Middle frontal gyrus (tissue), 1 donor: ENCODE measurements at regions not wholly inside any gene's neighbourhood (a gene's known extent, or its start where the extent isn't known, plus 50 kb on each side); places are given as distances from the start of the nearest gene placed in this dataset.

Experiments
- DNase-seq: peaks from one replicate; pipeline ENCODE4 v3.0.0-alpha.2; 2015; ENCODE audit warnings: low spot score; ENCODE audit errors: extremely low spot score

DNA sequence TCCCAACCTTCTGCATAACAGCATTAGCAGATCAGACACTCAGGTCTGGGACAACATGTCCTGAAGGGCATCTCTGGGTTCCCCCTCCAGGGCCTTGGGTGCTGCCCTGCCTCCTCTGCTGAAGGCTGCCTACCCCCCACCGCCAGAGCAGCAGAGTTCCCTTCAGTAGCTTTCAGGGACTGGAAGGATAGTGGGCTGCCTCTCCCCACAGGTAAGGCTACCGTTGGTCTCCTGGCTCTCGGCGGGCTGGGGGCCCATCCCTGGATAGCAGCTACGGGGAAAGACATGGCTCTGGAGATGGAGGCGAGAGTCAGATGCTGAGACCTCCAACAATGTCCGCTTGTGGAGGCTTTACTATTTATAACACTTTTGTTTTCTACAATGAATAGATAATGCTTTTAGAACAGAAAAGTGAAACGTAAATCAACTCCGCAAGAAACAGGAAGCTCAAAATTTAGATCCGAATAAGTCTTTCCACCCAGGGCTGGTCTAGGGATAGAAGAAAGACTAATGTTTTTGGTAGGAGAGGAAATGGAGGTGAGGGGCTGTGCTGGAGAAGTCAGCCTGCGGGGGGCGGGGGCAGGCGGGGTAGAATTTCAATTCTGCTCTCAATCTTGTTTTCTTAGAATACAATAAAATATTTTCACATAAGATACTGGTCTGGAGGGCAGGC lies 58.4 kb downstream of the ARL4C start:
- no peak for DNase-seq

DNA sequence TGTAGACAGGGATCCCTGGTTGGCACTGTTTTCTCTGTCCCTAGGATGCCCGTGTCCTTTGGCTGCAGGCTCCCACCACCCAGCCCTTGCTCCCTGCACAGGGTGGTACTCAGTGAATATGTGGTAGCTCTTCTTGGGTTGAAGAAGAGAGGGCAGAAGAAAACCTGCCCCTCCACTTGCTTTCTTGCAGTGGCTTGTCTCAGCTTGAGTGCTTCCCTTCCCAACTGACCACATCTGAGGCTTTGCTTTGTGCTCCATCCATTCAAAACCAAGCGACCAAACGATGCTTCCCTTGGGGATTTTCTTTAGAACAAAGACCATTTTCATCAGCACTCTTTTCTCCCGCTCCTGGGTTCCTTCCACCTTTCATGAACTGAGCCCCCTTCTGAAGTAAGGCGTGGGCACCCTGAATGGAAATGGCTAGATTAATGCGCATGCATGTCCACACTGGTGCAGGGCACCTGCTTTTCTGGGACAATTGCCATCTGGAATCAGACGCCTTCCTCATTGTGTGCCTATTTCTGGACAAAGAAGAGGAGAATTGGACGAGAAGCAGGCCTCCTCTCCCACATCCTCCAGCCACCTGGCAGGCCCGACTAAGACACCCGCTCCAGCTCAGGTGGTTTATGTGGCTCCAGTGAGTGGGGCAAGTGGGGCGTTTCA lies 59.1 kb downstream of the ARL4C start:
- no peak for DNase-seq

DNA sequence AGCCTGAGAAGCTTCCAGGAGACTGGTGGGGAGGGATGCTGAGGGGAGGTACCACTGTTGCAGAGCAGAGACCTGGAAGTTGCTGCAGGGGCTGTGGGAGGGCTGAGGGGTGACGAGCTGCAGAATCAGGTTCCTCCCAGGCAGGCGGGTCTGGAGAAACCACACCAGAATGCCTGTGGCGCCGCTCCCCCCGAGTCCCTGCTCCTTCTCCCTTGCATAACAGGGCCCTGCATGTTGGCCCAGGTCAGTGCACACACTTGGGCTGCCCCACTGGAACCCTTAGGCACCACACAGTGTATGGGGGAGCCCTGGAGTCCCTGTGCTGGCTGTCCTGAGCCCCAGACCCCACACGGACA lies 60.4 kb downstream of the ARL4C start:
- no peak for DNase-seq

DNA sequence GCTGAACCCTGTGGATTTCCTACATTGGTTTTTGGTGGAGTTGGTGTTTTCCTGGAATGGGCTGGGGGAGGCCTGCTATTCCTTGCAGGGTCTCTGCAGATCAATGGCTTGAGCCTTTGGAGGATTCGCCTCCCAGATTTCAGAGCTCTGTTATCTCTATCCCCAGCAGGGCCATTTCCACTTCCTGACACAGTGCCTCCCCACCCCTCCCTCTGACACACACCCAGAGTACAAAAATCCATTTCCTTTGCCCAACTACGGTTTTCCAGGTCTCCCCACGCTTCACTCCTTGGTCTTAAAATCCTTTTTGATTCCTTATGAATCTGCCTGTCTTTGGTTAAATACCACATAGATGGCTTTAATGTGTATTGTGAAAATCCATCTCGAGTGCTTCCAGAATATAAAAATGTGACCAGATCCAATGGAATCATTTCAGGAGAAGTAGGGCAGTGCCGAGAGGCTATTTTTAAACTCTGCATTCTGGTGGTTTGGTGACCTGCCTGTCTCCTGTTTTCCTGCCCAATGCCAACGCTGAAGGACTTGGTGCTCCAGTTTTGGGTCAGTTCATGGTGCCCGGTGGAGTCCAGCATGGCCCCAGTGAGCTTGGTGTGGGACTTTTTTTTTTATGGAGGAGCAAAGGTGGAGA lies 60.9 kb downstream of the ARL4C start:
- DNase-seq = no peak

DNA sequence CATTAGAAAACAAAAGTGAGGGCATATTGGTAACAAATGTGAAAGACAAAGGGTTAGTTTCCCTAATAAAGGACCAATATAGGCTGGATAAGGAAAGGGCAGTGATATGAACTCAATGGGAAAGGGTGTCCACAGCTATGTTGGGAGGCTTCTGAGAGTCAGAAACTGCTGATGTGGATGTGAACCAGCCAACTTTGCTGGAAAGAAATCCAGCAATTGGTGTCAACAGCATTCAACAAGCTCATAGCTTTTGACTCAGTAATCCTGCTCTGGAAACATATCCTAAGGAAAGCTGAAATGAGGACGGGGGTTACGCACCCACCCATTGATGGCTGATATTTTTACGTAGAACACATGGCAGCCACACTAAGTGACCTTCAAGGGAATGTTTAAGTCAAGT lies 63.7 kb downstream of the ARL4C start:
- DNase-seq = no peak

DNA sequence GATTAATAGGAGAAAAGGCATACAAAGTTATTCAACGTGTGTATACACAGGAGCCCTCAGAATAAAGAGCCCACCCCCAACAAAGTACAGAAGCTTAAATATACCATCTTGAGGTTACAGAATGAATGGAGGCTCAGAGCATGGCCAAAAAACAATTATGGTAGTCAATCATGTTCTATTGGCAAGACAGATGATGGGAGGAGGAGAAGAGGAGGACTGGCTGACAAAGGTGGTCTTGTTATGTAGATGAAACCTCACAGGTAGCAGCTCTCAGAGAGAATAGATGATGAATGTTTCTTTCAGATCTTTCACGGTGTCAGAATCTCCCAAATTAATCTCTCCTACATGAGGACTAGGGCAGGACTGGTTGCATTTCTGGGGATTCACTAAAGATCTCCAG lies 66.0 kb downstream of the ARL4C start:
- no peak for DNase-seq

DNA sequence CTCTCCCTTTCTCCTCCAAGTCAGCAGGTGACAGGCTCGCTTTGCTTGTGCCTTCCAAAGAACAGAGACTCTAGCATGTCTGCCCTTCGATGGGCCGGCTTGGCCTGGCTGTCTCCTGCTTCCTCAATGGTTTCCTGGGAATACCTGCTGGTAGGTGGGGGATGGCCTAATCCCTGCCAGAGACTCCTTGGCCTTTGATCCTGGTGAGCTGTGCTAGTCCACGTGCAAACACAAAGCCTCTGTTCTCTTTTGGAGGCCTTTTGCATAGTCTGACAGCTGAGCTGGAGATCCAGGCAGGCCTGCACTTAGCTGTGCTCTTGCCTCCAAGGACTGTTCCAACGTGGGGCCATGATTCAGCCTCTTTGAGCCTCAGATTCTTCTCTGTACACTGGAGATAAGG lies 67.6 kb downstream of the ARL4C start:
- no peak for DNase-seq

DNA sequence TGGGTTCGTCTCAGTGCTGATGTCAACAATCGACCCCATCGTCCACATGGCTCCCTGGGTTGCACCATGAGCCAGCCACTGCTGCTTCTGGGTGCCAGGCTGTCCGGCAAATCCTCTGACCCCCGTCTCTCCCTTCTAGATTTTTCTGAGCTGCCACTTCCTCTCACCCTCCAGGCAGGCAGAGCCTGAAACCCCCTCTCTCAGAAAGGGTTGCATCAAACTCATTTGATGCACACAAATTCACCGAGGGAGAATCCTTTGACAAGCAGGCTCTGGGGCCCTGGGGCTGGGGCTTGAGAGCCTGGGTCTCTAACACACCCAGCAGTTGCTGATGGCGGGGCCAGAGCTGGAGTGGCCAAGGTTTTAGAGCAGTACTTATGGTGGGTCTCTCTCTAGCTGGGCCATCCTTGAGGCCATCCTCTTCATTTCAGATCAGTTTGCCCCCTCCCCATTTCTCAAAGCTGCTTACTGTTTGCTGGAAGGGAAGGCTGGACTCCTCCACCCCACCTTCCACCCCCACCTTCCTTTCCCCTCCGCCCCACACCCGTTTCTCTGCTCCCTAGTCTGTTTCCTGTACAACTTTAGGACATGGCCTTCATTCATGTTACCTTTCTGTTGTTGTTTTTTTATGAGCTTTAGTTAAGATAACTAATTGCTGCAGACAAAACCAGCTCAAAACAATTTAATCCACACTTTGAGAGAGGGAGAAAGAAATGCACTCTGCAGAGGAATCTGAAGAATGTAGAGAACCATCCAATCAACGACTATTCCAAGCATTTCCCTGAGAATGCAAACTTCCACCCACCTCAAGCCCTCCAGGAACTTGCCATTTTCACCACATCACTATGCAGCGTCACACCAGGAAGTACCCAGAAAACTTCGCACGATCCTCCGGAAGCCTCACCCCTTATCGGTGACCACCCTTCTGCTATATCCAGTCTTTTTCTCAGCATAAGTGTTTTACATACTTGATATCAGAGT lies 69.5 kb downstream of the ARL4C start:
- no peak for DNase-seq

DNA sequence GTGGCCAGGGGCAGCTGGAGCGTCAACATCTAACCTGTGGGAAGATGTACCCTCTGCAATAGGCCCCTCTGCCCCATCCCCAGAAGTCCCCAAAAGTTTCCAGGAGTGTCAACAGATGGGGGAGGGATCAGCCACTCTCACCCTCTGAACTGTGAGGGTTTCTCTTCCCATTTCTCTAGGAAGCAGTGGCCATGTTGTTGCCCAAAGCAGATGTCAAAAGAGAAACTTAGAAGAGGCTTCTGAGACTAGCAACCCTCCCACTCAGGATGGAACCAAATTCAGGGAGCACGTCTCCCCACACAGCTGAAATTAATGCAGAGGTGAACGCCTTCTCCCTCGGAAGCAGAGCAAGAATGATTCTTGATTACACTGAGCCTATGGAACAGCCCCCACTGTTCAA lies 70.3 kb downstream of the ARL4C start:
- DNase-seq = no peak

DNA sequence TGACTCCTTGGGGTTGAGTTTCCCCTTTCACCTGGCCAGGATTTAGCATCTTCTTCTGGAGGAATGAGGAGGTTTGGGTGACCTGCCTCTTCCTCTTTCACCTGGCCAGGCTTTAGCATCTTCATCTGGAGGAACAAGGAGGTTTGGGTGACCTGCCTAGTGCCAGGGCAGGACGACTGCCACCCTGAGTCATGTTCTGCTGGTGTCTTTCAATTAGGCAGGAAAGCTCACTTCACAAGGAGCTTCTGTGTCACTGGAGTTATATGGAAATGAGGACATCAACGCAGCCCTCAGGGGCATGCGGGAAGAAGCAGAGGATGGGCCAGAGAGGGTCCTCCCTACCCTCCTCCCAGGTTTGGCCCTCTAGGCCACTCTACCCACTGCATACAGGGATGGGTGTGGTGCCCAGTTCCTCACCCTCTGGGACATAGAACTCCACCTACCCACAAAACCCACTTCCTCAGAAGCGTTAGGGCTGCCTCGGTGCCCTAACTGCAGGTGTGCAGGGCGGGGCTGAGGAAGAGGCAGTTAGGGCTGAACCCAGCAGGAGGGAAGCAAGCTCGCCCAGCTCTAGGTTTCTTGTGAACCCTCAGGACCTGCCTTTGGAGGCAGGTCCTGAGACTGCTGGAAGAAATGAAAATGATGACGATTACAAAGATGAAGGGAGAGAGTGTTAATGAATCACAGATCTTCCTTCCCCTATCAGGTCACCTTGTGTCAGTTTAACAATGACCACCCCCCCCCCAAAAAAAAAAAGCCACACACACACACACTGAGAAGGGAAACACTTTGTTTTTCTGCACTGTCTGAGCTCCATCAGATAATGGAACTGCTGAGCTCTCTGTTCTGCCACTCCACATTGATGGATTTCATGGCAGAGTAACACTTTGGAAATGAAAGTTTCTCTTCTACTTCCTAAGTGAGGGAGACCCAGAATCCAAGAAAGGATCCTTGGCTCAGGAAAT lies 71.0 kb downstream of the ARL4C start:
- no peak for DNase-seq

DNA sequence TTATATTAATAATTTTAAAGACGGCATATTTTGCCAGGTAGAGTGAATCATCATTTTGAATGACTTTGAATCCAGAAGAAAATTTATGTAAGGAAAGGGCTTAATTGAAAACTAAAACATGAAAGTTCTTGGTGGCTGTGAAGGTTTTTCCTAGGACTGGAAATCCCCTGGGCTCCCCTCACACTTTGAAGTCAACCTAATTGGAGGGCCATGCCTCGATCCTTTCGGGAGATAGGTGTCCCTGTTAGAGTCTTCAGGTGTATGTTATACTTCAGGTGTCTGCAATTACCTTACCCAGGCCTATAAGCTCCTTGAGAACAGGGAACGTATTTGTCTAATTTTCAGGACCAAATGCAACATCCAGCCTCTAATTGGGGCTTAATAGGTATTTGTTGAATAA lies 73.0 kb downstream of the ARL4C start:
- no peak for DNase-seq

DNA sequence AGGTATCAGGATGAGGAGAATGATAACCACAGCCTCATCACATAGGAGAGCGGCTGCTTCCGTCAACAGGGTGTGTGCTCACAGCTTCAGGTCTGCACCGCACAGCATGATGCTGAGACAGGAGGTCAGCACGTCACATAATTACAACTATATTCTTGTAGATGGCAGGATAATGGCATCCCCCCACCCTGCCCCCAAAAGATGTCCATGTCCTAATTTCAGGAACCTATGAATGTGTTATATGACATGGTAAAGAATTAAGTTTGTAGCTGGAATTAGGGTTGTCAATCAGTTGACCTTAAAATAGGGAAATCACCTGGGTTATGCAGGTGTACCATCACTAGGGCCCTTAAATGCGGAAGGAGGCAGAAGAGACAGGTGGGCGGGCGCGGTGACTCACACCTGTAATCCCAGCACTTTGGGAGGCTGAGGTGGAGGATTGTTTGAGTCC lies 73.9 kb downstream of the ARL4C start:
- DNase-seq = no peak

DNA sequence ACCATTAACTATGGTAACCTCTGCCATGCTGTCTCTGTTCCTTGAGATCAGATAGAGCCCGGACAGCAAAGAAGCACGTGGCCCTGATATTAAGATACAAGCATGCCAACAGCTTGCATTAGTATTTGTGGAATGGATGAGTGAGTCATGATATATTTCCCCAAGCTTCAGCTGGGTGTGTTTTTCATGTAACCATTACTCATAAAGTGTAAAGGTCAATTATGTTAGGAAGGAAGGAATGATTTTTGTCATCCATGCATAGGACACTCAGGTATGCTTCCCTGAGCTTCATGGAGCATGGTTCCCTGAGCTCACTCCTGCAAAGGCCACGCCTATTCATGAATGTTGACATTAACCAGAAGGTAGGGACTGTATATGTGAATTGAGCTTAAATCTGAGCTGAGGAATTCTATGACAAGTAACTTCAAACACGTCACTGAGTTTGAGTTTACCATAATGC lies 74.6 kb downstream of the ARL4C start:
- no peak for DNase-seq

DNA sequence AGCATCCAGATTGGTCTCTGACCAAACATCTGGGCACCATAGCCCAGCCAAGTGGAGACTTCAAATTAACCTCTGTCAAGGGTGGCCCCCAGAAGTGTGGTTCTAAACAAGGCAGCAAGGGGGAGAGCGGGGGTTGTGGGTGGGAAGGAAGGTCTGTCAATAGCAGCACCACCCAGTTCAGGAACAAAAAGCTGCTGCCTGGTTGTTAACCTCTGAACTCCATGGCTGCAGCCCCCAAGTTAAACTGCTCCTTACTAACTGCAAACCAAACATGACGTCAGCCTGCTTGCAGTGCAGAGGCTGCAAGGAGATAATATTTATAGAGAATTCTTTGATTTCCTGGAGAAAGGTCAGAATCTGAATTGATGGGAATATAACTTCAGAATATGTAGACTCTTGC lies 76.5 kb downstream of the ARL4C start:
- DNase-seq = no peak

DNA sequence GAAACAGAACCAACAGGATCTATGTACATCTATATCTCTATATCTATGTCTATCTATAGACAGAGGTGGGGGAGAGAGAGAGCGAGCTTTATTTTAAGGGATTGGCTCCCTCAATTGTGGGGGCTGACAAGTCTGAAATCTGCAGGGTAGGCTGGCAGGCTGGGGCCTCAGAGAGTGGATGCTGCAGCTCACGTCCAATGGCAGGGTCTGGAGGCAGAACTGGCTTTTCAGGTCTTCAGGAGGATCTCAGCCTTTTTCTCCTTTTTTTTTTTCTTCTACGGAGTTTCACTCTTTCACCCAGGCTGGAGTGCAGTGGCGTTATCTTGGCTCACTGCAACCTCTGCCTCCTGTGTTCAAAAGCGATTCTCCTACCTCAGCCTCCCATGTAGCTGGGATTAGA lies 77.2 kb downstream of the ARL4C start:
- no peak for DNase-seq

DNA sequence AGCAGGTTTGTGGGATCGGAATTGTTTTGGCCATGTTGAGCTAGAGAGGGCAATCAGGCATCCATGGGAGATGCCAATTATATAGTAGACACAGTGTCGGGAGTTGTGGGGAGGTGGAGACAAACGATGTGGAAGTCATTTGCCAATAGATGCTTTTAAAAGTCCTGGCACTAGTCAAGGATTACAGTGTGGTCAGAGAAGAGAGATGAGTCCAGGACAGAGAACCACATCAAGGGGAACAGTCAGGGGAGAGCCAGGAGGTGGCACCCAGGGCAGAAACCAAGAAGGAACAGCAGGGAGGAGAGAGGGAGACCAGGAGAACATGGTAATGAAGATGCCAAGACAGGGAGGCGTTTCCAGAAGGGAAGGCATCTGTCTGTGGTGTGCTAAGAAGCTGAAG lies 81.2 kb downstream of the ARL4C start:
- no peak for DNase-seq

DNA sequence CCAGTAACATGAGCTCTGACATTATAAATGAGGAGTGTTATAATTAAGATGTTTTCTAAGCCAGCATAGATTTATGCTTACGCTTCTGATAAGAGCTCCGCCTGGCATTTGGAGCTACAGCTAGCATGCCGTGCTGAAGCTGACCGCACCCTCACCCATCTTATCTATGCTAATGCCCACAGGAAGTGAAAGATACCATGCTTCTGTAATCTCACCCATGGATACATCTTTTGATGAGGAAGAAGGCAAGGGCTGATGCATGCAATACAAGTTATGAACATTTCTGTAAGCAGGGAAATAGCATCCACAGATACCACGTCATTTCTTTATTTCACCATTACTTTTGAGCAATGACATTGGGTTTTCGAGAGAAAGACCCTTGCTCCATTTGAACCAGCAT lies 82.3 kb downstream of the ARL4C start:
- no peak for DNase-seq

DNA sequence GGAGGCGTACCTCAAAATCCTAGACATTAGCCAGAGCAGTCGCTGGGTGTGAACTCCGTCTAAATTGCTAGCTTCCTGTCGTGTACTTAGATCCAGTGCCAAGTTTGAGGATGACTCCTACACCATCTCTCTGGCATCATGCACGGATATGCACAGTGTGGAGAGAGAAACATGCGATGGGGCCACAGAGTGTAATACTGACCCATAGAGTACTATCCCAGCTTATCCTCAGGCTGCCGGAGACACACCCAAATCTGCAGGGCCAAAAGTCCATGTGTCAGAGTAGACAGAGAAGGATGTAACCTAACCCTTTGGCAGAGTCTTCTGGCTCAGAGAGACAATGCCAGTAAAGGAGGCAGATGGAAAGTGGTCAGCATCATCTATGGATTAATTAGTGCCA lies 84.2 kb downstream of the ARL4C start:
- DNase-seq = no peak

DNA sequence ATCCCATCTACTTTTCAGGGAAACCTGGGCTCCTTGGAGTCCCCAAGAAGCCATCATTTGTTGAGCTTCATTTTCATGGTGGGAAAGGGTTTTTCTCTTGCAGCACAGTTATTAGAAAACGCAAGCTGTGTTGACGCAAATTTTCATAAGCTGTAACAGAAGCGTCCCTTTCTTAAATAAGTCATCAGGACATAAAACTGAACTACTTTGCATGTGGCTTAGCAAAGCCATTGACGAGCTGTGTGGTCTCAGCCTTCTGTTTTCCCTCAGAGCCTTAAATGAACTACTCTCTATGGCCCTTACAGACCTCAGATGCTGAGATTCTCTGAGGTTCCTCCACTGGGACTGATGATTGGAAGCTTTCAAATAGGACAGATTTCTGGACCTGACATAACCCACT lies 85.1 kb downstream of the ARL4C start:
- no peak for DNase-seq

DNA sequence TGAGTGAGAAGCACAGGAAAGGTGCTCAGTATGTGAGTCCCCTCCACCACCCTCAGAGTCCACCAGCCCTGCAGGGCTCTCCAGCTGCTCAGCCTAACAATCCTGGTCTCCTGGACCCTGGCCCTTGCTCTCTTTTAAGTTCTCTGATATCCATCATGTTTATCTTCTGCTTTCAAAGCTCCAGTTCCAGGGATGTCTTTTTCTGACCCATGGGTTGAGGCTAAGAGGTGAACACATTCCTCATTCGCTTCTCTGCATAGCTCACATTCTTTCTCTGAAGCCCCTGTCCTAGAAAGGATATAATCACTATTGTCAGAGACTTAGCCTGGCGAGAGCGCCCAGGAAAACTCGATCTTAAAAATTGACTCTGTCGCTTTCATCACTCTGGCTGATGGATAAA lies 86.4 kb downstream of the ARL4C start:
- no peak for DNase-seq

DNA sequence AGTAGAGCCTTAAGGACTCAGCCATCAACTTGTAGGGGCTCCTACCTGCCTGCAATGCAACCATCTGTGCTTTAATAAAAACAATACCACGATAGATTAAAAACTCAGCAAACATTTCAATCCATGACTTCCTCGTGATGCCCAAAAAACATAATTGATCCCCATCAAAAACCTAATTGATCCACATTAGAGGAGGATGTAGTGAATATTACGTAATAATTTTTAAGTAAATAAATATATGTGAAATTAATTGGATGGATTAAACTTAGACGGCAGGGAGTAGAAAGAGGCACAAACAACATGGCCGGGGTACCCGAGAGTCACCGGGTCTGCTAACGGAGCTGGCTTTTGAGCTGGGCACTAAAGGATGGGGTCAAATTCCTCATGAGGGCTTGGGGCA lies 87.3 kb downstream of the ARL4C start:
- no peak for DNase-seq
